ENCODE measurements at regions not wholly inside any gene's neighbourhood (a gene's known extent, or its start where the extent isn't known, plus 50 kb on each side); places are given as distances from the start of the nearest gene placed in this dataset.

DNA sequence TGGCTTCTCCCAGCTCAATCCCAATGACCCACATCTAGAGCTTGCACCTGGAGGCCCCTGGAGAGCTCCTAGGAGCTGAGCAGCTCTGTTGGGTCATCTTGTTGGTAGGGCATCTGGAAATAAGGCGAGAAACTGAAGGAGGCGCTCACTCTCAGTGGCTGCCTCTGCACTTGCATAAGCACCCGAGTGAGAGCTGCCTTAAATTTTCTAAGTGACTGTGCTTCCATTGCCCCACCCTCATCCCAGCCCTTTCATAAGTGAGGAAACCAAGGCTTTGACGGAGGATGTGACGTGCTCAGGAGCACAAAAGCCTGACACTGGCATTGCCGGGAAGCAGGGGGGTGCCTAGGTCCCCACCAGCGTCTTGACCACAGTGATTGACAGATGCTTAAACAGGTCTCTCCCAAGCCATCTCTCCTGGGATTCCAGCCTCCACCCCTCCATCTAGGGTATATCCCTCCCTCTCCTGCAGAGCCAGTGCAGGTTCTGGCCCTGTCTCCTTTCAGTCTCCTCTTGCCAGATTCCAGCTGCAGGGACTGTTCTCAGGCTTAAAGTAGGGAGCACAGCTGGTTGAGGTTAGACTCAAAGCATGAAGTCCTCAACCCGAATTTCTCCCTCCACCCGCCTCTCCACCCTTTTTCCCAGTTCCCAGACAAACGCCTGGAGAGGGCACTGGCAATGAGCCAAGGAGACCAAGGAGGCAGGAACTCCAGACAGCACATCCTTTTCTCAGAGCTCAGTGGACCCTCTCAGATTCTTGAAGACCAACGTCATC, 113.7 kb downstream of the IRX5 start:
- CTCF ChIA-PET, result interaction anchor here (1.0 kb wide), 1 partner anchor 9 kb away, joined by 4 read pairs; no protein-coding TSS in a partner anchor
- no peak for TF ChIP-seq CTCF (IDR thresholded peaks at IDR 0.05)
- DNase-seq (no peak), ATAC-seq (no peak)
- no peaks in the 10 kb centered on the region for H3K9me3 Mint-ChIP-seq
- no peaks in the 10 kb centered on the region for H3K36me3 Mint-ChIP-seq (ENCODE audit: low read depth)
- POLR2A ChIA-PET, result no interaction called here
- H3K27me3 Mint-ChIP-seq, result peaks cover 2% of the 10 kb centered on the region
- H3K4me3 Mint-ChIP-seq, result no peak overlapping the region
- no peaks in the 10 kb centered on the region for H3K4me1 Mint-ChIP-seq (ENCODE audit: low read depth)
- intact Hi-C loops (cut with micrococcal nuclease), result no loop called here
- H3K27ac Mint-ChIP-seq, result no peak overlapping the region

DNA sequence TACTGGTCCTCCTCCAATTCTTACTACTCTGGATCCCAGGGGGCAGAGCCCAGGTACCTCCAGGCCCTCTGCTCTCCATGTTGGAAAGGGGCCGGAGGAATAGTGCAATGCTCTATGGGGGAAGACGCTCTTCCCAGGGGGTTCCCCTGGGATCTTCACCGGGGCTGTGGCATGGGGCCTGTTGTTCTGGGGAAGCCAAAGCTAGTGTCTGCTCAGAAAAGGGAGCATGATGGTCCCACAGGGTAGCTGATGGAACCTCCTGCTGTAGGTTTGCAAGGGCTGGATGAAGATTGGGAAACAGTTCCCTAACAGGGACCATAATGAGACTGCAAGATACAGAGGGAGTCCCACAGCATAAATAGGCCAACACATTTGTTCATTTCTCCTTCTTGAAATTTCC, 114.7 kb downstream of the IRX5 start:
- Mint-ChIP-seq H3K4me1 (ENCODE audit: low read depth) (no peaks in the 10 kb centered on the region), H3K9me3 (no peaks in the 10 kb centered on the region), H3K27me3 (peaks cover 2% of the 10 kb centered on the region), H3K27ac (no peak overlapping the region), H3K36me3 (ENCODE audit: low read depth) (no peaks in the 10 kb centered on the region), H3K4me3 (no peak overlapping the region)
- no peak for TF ChIP-seq CTCF (IDR thresholded peaks at IDR 0.05)
- intact Hi-C loops (cut with micrococcal nuclease), result no loop called here
- no peak for ATAC-seq
- CTCF ChIA-PET, result interaction anchor here (1.0 kb wide), 1 partner anchor 10 kb away, joined by 4 read pairs; no protein-coding TSS in a partner anchor
- POLR2A ChIA-PET, result no interaction called here
- no peak for DNase-seq

DNA sequence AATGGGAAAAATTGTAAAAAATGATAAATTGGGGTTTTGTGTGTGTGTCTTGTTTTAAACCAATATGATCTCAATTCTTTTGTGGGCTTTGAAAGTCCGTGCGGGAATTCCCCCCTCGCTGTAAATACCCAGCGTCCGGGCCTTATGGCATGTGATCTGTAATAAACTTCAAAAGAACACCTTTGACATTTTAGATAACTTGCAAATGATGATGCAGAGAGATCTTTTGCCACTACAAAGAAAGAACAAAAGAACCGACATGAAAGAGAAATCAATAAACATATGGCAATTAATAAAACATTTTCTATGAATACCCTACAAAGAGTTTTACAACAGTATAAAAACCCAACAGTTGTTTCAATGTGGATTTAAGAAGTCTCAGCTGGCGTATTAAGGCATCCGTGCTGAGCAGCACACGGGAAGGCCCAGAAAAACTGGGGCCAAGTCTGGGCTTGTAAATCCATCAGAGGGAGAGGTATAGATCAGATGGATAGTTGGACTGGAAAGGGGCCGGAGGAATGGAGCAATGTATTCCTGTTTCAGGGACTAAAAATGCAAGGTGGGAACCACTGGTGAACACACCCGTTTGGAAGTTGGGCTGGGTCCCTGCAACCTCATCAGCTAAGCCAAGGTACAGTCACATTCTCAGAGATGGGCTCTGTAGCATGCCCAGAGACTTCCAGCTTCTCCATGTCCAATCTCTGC, 115.2 kb downstream of the IRX5 start:
- Mint-ChIP-seq H3K4me1 (ENCODE audit: low read depth) (no peaks in the 10 kb centered on the region), H3K27ac (no peak overlapping the region), H3K36me3 (ENCODE audit: low read depth) (no peaks in the 10 kb centered on the region), H3K27me3 (peaks cover 2% of the 10 kb centered on the region), H3K4me3 (no peak overlapping the region), H3K9me3 (no peaks in the 10 kb centered on the region)
- no peak for ATAC-seq
- intact Hi-C loops (cut with micrococcal nuclease), result no loop called here
- CTCF ChIA-PET, result interaction anchor here (1.0 kb wide), 1 partner anchor 11 kb away, joined by 4 read pairs; no protein-coding TSS in a partner anchor
- no peak for TF ChIP-seq CTCF (IDR thresholded peaks at IDR 0.05)
- POLR2A ChIA-PET, result no interaction called here
- no peak for DNase-seq

DNA sequence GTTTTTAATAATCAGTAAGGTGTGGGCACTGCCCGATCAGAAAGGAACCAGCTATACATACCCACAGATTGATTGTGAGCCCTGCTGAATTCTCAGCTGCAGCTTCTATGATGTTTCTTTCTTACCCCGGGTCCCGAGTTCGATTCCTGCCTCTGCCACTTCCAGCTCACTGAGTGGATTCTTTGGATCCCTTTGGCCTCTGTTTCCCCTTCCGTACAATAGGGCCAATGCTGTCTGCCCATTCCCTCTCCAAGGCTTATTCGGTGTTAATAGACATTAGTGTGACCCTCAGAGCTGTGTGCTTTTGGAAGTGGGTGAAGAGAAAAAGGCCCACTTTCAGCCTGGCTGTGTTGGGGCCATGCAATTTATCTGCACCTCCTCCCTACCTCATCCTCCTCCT, 115.8 kb downstream of the IRX5 start:
- Mint-ChIP-seq H3K4me1 (ENCODE audit: low read depth) (no peaks in the 10 kb centered on the region), H3K9me3 (no peaks in the 10 kb centered on the region), H3K27me3 (peaks cover 2% of the 10 kb centered on the region), H3K27ac (no peak overlapping the region), H3K4me3 (no peak overlapping the region), H3K36me3 (ENCODE audit: low read depth) (no peaks in the 10 kb centered on the region)
- intact Hi-C loops (cut with micrococcal nuclease), result no loop called here
- POLR2A ChIA-PET, result no interaction called here
- no peak for ATAC-seq
- TF ChIP-seq CTCF (IDR thresholded peaks at IDR 0.05), result no peak
- CTCF ChIA-PET, result no interaction called here
- DNase-seq, result no peak

- H3K9me3 Mint-ChIP-seq, result no peaks in the 10 kb centered on the region
- intact Hi-C loops (cut with micrococcal nuclease), result no loop called here
- ATAC-seq (no peak), DNase-seq (no peak)
- no peak overlapping the region for H3K4me3 Mint-ChIP-seq
- ChIA-PET POLR2A (no interaction called here), CTCF (no interaction called here)
- no peaks in the 10 kb centered on the region for H3K36me3 Mint-ChIP-seq (ENCODE audit: low read depth)
- H3K27ac Mint-ChIP-seq, result no peak overlapping the region
- H3K4me1 Mint-ChIP-seq (ENCODE audit: low read depth), result no peaks in the 10 kb centered on the region
- no peak for TF ChIP-seq CTCF (IDR thresholded peaks at IDR 0.05)
- H3K27me3 Mint-ChIP-seq, result peaks cover 2% of the 10 kb centered on the region
Observed at GRCh38 chr16:55046916-55047315, 116.3 kb downstream of the IRX5 start.

All from activated CD8-positive, alpha-beta T cell treated with anti-CD3 and anti-CD28 coated beads for 36 hours (primary cell).